GM19372 (cell line): ENCODE measurements at regions not wholly inside any gene's neighbourhood (a gene's known extent, or its start where the extent isn't known, plus 50 kb on each side); places are given as distances from the start of the nearest gene placed in this dataset.

Source experiments
- ATAC-seq: cut with Tn5 transposase; IDR thresholded peaks from one replicate; pipeline ENCODE4 v1.9.1; 2021; ENCODE audit warnings: mild to moderate bottlenecking, low read depth, moderate library complexity; ENCODE audit not compliant: unreplicated experiment

GRCh38 chr12:123042833-123043232 lies 62.4 kb downstream of the ARL6IP4 start:
- ATAC-seq = no peak

GRCh38 chr12:123041811-123042655 lies 61.6 kb downstream of the ARL6IP4 start:
- ATAC-seq = no peak

- ATAC-seq = no peak
Measured at GRCh38 chr12:123041042-123041531, 60.6 kb downstream of the ARL6IP4 start.

- ATAC-seq = no peak
Measured at GRCh38 chr12:123040106-123040505, 59.6 kb downstream of the ARL6IP4 start.

GRCh38 chr12:123038966-123039365 lies 58.5 kb downstream of the ARL6IP4 start:
- ATAC-seq = no peak

- no peak for ATAC-seq
Measured at GRCh38 chr12:123038486-123038885, 58.0 kb downstream of the ARL6IP4 start.

- no peak for ATAC-seq
Measured at GRCh38 chr12:123037791-123038190, 57.3 kb downstream of the ARL6IP4 start.

- no peak for ATAC-seq
Measured at GRCh38 chr12:123036466-123037285, 56.2 kb downstream of the ARL6IP4 start.

- ATAC-seq = no peak
Measured at GRCh38 chr12:123035841-123036240, 55.4 kb downstream of the ARL6IP4 start.

- no peak for ATAC-seq
Measured at GRCh38 chr12:123034865-123035264, 54.4 kb downstream of the ARL6IP4 start.

- no peak for ATAC-seq
Measured at GRCh38 chr12:123034022-123034541, 53.6 kb downstream of the ARL6IP4 start.

- ATAC-seq = no peak
Measured at GRCh38 chr12:123033392-123034021, 53.0 kb downstream of the ARL6IP4 start.

- ATAC-seq = no peak
Measured at GRCh38 chr12:123032736-123033391, 52.4 kb downstream of the ARL6IP4 start.
